ENCODE measurements at regions not wholly inside any gene's neighbourhood (a gene's known extent, or its start where the extent isn't known, plus 50 kb on each side); places are given as distances from the start of the nearest gene placed in this dataset.

DNA sequence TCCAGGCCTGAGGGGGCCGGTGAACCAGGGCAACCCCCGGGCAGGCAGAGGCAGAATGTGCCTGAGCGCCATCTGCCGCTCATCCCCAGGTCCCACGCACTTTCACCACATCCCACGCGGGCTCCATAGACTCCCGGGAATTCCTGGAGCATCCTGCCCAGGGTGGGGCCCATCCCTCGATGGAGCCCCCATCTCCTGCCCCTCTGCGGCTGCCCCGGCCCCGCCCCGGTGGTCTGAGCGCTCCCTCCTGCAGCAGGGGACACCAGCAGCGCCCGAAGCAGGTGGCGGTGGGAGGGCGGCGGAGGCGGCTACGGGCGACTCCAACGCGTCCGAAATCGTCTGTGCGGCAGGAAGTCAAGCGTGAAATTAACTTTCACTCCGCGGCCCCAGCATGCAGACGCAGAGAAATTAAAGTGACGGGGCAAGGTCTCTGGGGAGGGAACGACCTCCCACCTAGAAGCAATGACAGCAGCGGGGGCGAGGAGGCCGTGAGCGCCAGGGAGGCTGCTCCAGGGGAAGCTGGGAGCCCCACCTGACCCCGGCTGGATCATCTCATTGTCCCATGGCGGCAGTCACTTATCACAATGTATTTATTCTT is 122.2 kb downstream of the NCOR2 start (continued):
- TF ChIP-seq TAF1 (IDR thresholded peaks at IDR 0.05; ENCODE audit: borderline replicate concordance, low read depth, low read length), result no peak

DNA sequence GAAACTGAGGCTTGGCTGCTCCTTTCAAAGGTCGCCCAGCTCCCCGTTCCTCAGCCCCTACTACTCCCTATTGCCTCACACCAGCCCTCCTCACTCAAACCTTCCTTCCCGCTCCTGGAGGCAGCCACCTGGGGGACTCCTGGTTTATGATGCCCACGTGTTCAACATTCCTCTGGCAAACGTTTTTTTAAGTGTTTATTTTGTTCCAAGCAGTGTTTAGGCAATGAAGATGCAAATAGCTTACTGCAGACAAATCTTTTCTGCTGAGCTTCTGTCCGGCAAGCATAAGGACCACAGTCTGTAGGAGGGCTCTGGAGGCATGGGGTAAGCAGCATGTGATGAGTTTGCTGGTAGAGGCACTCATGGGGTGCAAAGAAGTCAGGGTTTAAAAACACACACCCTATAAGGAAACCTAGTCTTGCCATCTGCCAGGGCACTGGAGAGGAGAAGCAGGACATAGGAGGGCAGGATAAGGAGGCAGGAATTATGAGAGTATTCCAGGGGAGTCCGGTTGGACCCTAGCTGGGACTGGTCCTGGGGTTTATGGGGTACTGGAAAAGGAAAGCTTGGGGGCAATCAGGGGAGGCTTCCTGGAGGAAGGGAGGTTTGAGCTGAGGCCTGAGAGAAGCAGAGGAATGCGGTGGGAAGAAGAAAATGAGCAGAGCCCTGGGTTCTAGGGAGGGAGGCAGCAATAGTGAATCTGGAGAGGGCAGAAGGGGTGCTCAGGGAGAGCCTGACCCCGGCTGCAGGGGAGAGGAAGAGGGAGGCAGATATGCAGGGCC is 123.3 kb downstream of the NCOR2 start:
- Histone ChIP-seq H3K79me2 (ENCODE audit: control insufficient read depth, insufficient read depth, low read length) (peaks cover 2% of the 10 kb centered on the region; the same call in 1 of the 2 replicates), H3K27ac (ENCODE audit: control insufficient read depth, insufficient read depth) (no peak overlapping the region), H3K36me3 (ENCODE audit: control insufficient read depth in 2 of 2, insufficient read depth in 2 of 2, low read length in 1 of 2) (peaks cover 16 to 19% of the 10 kb centered on the region in 2 experiments; a peak in 3 of 4 replicates), H4K20me1 (ENCODE audit: control insufficient read depth, insufficient read depth) (0 out of 2 replicates have a peak, but pooled peaks cover 3% of the 10 kb centered on the region), H3K27me3 (replicated peaks in 1 of 2; ENCODE audit: control insufficient read depth in 2 of 2, insufficient read depth in 2 of 2, low read length in 1 of 2) (no peaks in the 10 kb centered on the region), H3K4me2 (ENCODE audit: control insufficient read depth, insufficient read depth) (no peak overlapping the region), H3K4me1 (ENCODE audit: control insufficient read depth, insufficient read depth, low read length) (no peaks in the 10 kb centered on the region), H3K9me3 (replicated peaks; ENCODE audit: control insufficient read depth, insufficient read depth, low read length) (no peaks in the 10 kb centered on the region), H2AFZ (ENCODE audit: control insufficient read depth, low read depth, low read length) (no peak overlapping the region), H3K9ac (ENCODE audit: control insufficient read depth, insufficient read depth, low read length) (no peak overlapping the region), H3K4me3 (no peak overlapping the region)
- BruUV-seq (replicated peaks), result no TSS peak
- 83% methylated on average over 9 of the region's 9 CpGs for WGBS (ENCODE audit: insufficient coverage, insufficient replicate concordance, low lambda C conversion rate, missing lambda C conversion rate)
- no peak for FAIRE-seq
- POLR2A ChIA-PET, result no interaction called here
- ATAC-seq, result no peak
- SMC1A ChIA-PET (ENCODE audit: uncharacterized antibody, unreplicated experiment), result interaction anchor here (1.0 kb wide), 1 partner anchor 45 kb away, joined by 3 read pairs; no protein-coding TSS in a partner anchor
- in situ Hi-C loops (cut with MboI), result no loop called here
- CTCF ChIA-PET, result no interaction called here
- RAD21 ChIA-PET (ENCODE audit: unreplicated experiment), result no interaction called here
- intact Hi-C loops (cut with micrococcal nuclease; ENCODE audit: unreplicated experiment), result no loop called here
- DNase-seq (ENCODE audit: low read depth, low spot score), result no peak
- no peak for TF ChIP-seq HDGF (IDR thresholded peaks at IDR 0.05)
- TF ChIP-seq TCF3 (IDR thresholded peaks at IDR 0.05; ENCODE audit: borderline replicate concordance, insufficient read depth, low read depth, low read length), result no peak
- no peak for TF ChIP-seq RBBP5 (conservative IDR thresholded peaks at IDR 0.05)
- no peak for TF ChIP-seq TARDBP (IDR thresholded peaks at IDR 0.05; ENCODE audit: borderline replicate concordance)
- no peak for TF ChIP-seq IRF4 (IDR thresholded peaks at IDR 0.05; ENCODE audit: low read depth, low read length)
- TF ChIP-seq CBX3 (IDR thresholded peaks at IDR 0.05; ENCODE audit: borderline replicate concordance, low read depth), result no peak
- TF ChIP-seq ETV6 (conservative IDR thresholded peaks at IDR 0.05 in 1 of 2, IDR thresholded peaks at IDR 0.05 in 1 of 2; ENCODE audit: borderline replicate concordance in 1 of 2, low read depth in 1 of 2), result no peak
- TF ChIP-seq EP300 (IDR thresholded peaks at IDR 0.05; ENCODE audit: borderline replicate concordance in 1 of 2, control insufficient read depth in 1 of 2, low read depth in 2 of 2, low read length in 2 of 2), result no peak

Measured in GM12878 (cell line).